MM.1S (cell line): ENCODE measurements at regions not wholly inside any gene's neighbourhood (a gene's known extent, or its start where the extent isn't known, plus 50 kb on each side); places are given as distances from the start of the nearest gene placed in this dataset.

ENCODE experiments used
- DNase-seq: peaks from one replicate; pipeline ENCODE4 v3.0.0-alpha.2; 2015
- H2AFZ ChIP-seq: fragments of 300-600 bp; sonication (generic); 2 replicates; pipeline ENCODE4 v1.6.0; 2016; ENCODE audit warnings: antibody characterized with exemption, low read length
- H3F3A ChIP-seq: fragments of 300-600 bp; sonication (generic); 2 replicates; pipeline ENCODE4 v1.6.1; 2016; ENCODE audit warnings: mild to moderate bottlenecking, antibody characterized with exemption, low read length, moderate library complexity, mixed read lengths; ENCODE audit not compliant: insufficient read depth
- H3K27ac ChIP-seq: fragments of 300-600 bp; sonication (generic); 2 replicates; pipeline ENCODE4 v1.5.1; 2016; ENCODE audit warnings: mild to moderate bottlenecking, low read length
- H3K27me3 ChIP-seq: fragments of 300-600 bp; sonication (generic); replicated peaks from 2 replicates; pipeline ENCODE4 v1.6.0; 2016; ENCODE audit warnings: low read length; ENCODE audit not compliant: insufficient read depth
- H3K36me3 ChIP-seq: fragments of 300-600 bp; sonication (generic); replicated peaks from 2 replicates; pipeline ENCODE4 v1.6.1; 2016; ENCODE audit warnings: mild to moderate bottlenecking, low read length, mixed read lengths; ENCODE audit not compliant: insufficient read depth
- H3K4me1 ChIP-seq: fragments of 300-600 bp; sonication (generic); 2 replicates; pipeline ENCODE4 v1.6.1; 2016; ENCODE audit warnings: low read length, mixed read lengths
- H3K4me2 ChIP-seq: fragments of 300-600 bp; sonication (generic); 2 replicates; pipeline ENCODE4 v1.6.0; 2016; ENCODE audit warnings: low read depth, low read length
- H3K4me3 ChIP-seq: fragments of 300-600 bp; sonication (generic); 2 replicates; pipeline ENCODE4 v1.5.1; 2016; ENCODE audit warnings: low read length, mixed read lengths
- H3K79me2 ChIP-seq: fragments of 300-600 bp; sonication (generic); 2 replicates; pipeline ENCODE4 v1.6.1; 2016; ENCODE audit warnings: mixed run types, low read length, mixed read lengths
- H3K9ac ChIP-seq: fragments of 300-600 bp; sonication (generic); 2 replicates; pipeline ENCODE4 v1.6.1; 2016; ENCODE audit warnings: low read length, mixed read lengths
- H3K9me2 ChIP-seq: fragments of 300-600 bp; sonication (generic); replicated peaks from 2 replicates; pipeline ENCODE4 v1.6.1; 2016; ENCODE audit warnings: mild to moderate bottlenecking, low read length, mixed read lengths; ENCODE audit not compliant: insufficient read depth
- H3K9me3 ChIP-seq: fragments of 300-600 bp; sonication (generic); replicated peaks from 2 replicates; pipeline ENCODE4 v1.6.1; 2016; ENCODE audit warnings: mild to moderate bottlenecking, low read length, mixed read lengths; ENCODE audit not compliant: insufficient read depth
- H4K20me1 ChIP-seq: fragments of 300-600 bp; sonication (generic); 2 replicates; pipeline ENCODE4 v1.6.1; 2016; ENCODE audit warnings: mild to moderate bottlenecking, low read length, moderate library complexity, mixed read lengths; ENCODE audit not compliant: insufficient read depth
- CTCF ChIP-seq: fragments of 300-600 bp; sonication (generic); IDR thresholded peaks from 2 replicates; pipeline ENCODE4 v1.5.1; 2016; ENCODE audit warnings: antibody characterized with exemption, low read length, mixed read lengths
- EZH2 ChIP-seq: fragments of 300-600 bp; sonication (generic); optimal IDR thresholded peaks from 2 replicates; pipeline ENCODE3; 2017; ENCODE audit warnings: low read depth, mild to moderate bottlenecking, antibody characterized with exemption, low read length, mixed read lengths
- EZH2phosphoT487 ChIP-seq: fragments of 300-600 bp; sonication (generic); IDR thresholded peaks from 2 replicates; pipeline ENCODE4 v1.6.1; 2018; ENCODE audit warnings: antibody characterized with exemption, low read length

DNA sequence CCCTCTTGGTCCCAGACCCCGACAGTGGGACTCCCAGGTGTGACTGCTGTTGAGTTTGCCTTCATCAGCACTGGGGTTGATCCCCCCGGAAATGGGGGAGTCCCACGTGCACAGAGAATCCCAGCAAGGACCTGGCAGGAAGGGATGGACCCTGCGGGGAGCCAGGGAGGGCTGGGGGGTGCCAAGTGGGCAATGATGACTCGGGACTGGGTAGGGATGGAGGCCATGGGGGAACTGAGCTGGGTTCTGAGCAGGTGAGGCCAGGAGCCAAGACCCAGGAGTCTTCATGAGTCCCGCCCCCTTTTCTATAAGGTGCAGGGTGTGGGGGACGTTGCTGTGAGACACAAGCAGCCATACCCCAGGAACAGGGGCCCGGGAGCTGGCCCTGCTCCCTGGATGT is 103.8 kb downstream of the CRYAA start:
- no peak overlapping the region for H3K4me2 ChIP-seq
- no peaks in the 10 kb centered on the region for H3K9me2 ChIP-seq
- H3K9ac ChIP-seq, result no peak overlapping the region
- H3F3A ChIP-seq, result no peaks in the 10 kb centered on the region
- no peaks in the 10 kb centered on the region for H3K36me3 ChIP-seq
- no peak overlapping the region for H3K4me3 ChIP-seq
- H4K20me1 ChIP-seq, result no peaks in the 10 kb centered on the region
- no peaks in the 10 kb centered on the region for H3K79me2 ChIP-seq
- no peak for DNase-seq
- no peaks in the 10 kb centered on the region for H3K4me1 ChIP-seq
- H2AFZ ChIP-seq, result no peak overlapping the region
- no peak overlapping the region for H3K27ac ChIP-seq
- no peak for TF ChIP-seq EZH2phosphoT487
- TF ChIP-seq CTCF, result no peak
- H3K9me3 ChIP-seq, result no peaks in the 10 kb centered on the region
- peaks cover 45% of the 10 kb centered on the region for H3K27me3 ChIP-seq

DNA sequence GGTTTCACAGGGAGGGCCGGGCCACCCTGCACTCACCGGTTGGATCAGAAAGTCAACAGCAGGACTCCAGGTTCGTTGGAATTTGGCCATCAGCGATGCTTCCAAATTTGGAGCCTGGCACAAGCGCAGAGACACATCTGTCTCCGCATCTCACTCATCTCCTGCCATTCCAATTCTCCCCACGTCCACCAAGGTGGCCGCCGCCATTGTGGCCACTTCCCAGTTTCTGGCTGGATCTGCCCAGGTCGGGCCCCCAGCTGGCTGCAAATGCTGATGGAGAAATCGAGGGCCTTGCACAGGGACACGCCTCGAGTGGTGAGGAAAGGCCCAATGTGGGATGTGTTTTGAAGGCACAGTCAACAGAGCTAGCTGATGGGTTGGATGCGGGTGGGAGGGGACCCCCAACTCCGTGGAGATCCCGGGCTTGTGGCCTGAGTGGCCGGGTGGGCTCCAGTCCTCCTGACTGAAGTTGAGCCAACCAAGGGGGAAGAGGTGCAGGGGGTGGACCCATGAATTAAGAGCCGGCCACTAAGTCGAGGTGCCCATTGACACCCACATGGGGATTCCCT is 102.7 kb downstream of the CRYAA start:
- H3K79me2 ChIP-seq, result no peaks in the 10 kb centered on the region
- DNase-seq, result no peak
- no peaks in the 10 kb centered on the region for H3K36me3 ChIP-seq
- no peak overlapping the region for H3K4me3 ChIP-seq
- H3K27me3 ChIP-seq, result peaks cover 35% of the 10 kb centered on the region
- no peaks in the 10 kb centered on the region for H4K20me1 ChIP-seq
- H3K27ac ChIP-seq, result no peak overlapping the region
- TF ChIP-seq CTCF (no peak), EZH2 (no peak), EZH2phosphoT487 (no peak)
- H3K9ac ChIP-seq, result no peak overlapping the region
- H3K9me3 ChIP-seq, result no peaks in the 10 kb centered on the region
- H2AFZ ChIP-seq, result no peak overlapping the region
- no peaks in the 10 kb centered on the region for H3K4me1 ChIP-seq
- H3K9me2 ChIP-seq, result no peaks in the 10 kb centered on the region
- H3F3A ChIP-seq, result no peaks in the 10 kb centered on the region
- no peak overlapping the region for H3K4me2 ChIP-seq

GRCh38 chr21:43270800-43271301 is 102.0 kb downstream of the CRYAA start:
- no peaks in the 10 kb centered on the region for H3K79me2 ChIP-seq
- DNase-seq, result no peak
- H2AFZ ChIP-seq, result no peak overlapping the region
- H3K9me3 ChIP-seq, result no peaks in the 10 kb centered on the region
- H3K4me2 ChIP-seq, result no peak overlapping the region
- no peak overlapping the region for H3K4me3 ChIP-seq
- no peaks in the 10 kb centered on the region for H4K20me1 ChIP-seq
- no peaks in the 10 kb centered on the region for H3F3A ChIP-seq
- peaks cover 29% of the 10 kb centered on the region for H3K27me3 ChIP-seq
- no peaks in the 10 kb centered on the region for H3K4me1 ChIP-seq
- TF ChIP-seq CTCF, result no peak
- no peak for TF ChIP-seq EZH2
- no peak for TF ChIP-seq EZH2phosphoT487
- H3K36me3 ChIP-seq, result no peaks in the 10 kb centered on the region
- no peak overlapping the region for H3K27ac ChIP-seq
- H3K9ac ChIP-seq, result no peak overlapping the region
- no peaks in the 10 kb centered on the region for H3K9me2 ChIP-seq
